H1 (cell line): ENCODE measurements at regions not wholly inside any gene's neighbourhood (a gene's known extent, or its start where the extent isn't known, plus 50 kb on each side); places are given as distances from the start of the nearest gene placed in this dataset.

Experiments
- CTCF ChIA-PET: fragments of 300-600 bp; sonication (Branson Sonifier 250); formaldehyde crosslinking; loops from one replicate; lab custom pipeline; 2021; ENCODE audit not compliant: partially characterized antibody; lab: Charles Lee
- POLR2A ChIA-PET: fragments of 300-600 bp; sonication (Branson Sonifier 250); formaldehyde crosslinking; loops from one replicate; lab custom pipeline; 2021; ENCODE audit warnings: inconsistent platforms; ENCODE audit not compliant: partially characterized antibody; lab: Charles Lee
- DNase-seq, 2 experiments: peaks; one replicate each; pipeline versions ENCODE4 v3.0.0 to v3.0.0-alpha.2; 2010 to 2022; ENCODE audit warnings: low spot score in 2 of 2, low read depth in 1 of 2, mixed read lengths in 1 of 2
- FAIRE-seq: peaks from 2 replicates; lab custom pipeline; 2011; peaks lifted over from hg19 to GRCh38; lab: Jason Lieb, UNC
- H2AFZ ChIP-seq: 2 replicates; pipeline ENCODE4 v1.8.1; 2012; ENCODE audit warnings: low read length, inconsistent platforms
- H2AK5ac ChIP-seq: 2 replicates; pipeline ENCODE4 v1.6.1; 2013; ENCODE audit warnings: low read depth, low read length
- H2BK120ac ChIP-seq: replicated peaks from 2 replicates; pipeline ENCODE3; 2013; ENCODE audit warnings: low read depth, low read length, inconsistent platforms
- H2BK12ac ChIP-seq: 2 replicates; pipeline ENCODE4 v1.6.1; 2013; ENCODE audit warnings: low read depth, low read length
- H2BK15ac ChIP-seq: 2 replicates; pipeline ENCODE4 v1.6.1; 2013; ENCODE audit warnings: low read length
- H2BK20ac ChIP-seq: 2 replicates; pipeline ENCODE4 v1.6.1; 2013; ENCODE audit warnings: low read length
- H2BK5ac ChIP-seq: 2 replicates; pipeline ENCODE4 v1.6.1; 2013; ENCODE audit warnings: low read depth, low read length
- H3K14ac ChIP-seq: 2 replicates; pipeline ENCODE4 v1.6.1; 2013; ENCODE audit warnings: inconsistent platforms; ENCODE audit not compliant: insufficient read length
- H3K18ac ChIP-seq: 2 replicates; pipeline ENCODE4 v1.6.1; 2013; ENCODE audit warnings: low read length; ENCODE audit errors: extremely low read depth
- H3K23ac ChIP-seq: 2 replicates; pipeline ENCODE4 v1.6.1; 2013; ENCODE audit warnings: inconsistent platforms; ENCODE audit not compliant: insufficient read length
- H3K23me2 ChIP-seq: 2 replicates; pipeline ENCODE4 v1.6.1; 2013; ENCODE audit warnings: low read depth, low read length
- H3K27ac ChIP-seq: 2 replicates; pipeline ENCODE4 v1.6.1; 2011; ENCODE audit warnings: low read depth, low read length, inconsistent platforms
- H3K27me3 ChIP-seq, 4 experiments: replicated peaks in 1 of 4; 1 replicate in 1 of 4; 2 replicates in 3 of 4; pipeline versions ENCODE4 v1.6.1 to v1.8.1; 2011 to 2013; ENCODE audit warnings: low read length in 3 of 4, mild to moderate bottlenecking in 3 of 4, inconsistent platforms in 2 of 4, mixed read lengths in 2 of 4, moderate library complexity in 1 of 4; ENCODE audit not compliant: control insufficient read depth in 3 of 4, insufficient read depth in 3 of 4; ENCODE audit errors: extremely low read depth in 1 of 4
- H3K36me3 ChIP-seq, 4 experiments: 2 replicates each; pipeline versions ENCODE4 v1.6.1 to v1.8.1; 2011 to 2013; ENCODE audit warnings: mild to moderate bottlenecking in 4 of 4, low read length in 3 of 4, moderate library complexity in 2 of 4, control low read depth in 1 of 4, inconsistent platforms in 1 of 4; ENCODE audit not compliant: insufficient read depth in 4 of 4, control insufficient read depth in 2 of 4
- H3K4ac ChIP-seq: replicated peaks from 2 replicates; pipeline ENCODE3; 2013; ENCODE audit warnings: low read length, low read depth, mixed read lengths, inconsistent platforms; ENCODE audit not compliant: insufficient read length
- H3K4me1 ChIP-seq, 4 experiments: replicated peaks in 1 of 4; 1 replicate in 1 of 4; 2 replicates in 3 of 4; pipeline versions ENCODE4 v1.6.1 to v1.8.1; 2011 to 2013; ENCODE audit warnings: low read length in 3 of 4, inconsistent platforms in 2 of 4, mixed read lengths in 1 of 4; ENCODE audit not compliant: insufficient read depth in 4 of 4, control insufficient read depth in 3 of 4
- H3K4me2 ChIP-seq, 2 experiments: 2 replicates each; pipeline versions ENCODE4 v1.6.1 to v1.8.1; 2011 to 2013; ENCODE audit warnings: low read depth in 2 of 2, low read length in 2 of 2, control low read depth in 1 of 2, inconsistent platforms in 1 of 2, mild to moderate bottlenecking in 1 of 2; ENCODE audit not compliant: insufficient read depth in 1 of 2
- H3K4me3 ChIP-seq, 4 experiments: fragments of 200-600, 300-600 bp in 1 of 4; sonication (generic), shearing (Covaris generic), sonication (Bioruptor Twin) in 1 of 4; 2 replicates each; pipeline versions ENCODE4 v1.5.1 to v1.8.1; 2011 to 2016; ENCODE audit warnings: low read length in 4 of 4, low read depth in 3 of 4, control low read depth in 2 of 4, inconsistent platforms in 2 of 4, mild to moderate bottlenecking in 2 of 4, mixed read lengths in 1 of 4, moderate library complexity in 1 of 4; ENCODE audit not compliant: insufficient read depth in 2 of 4; ENCODE audit errors: extremely low read depth in 1 of 4
- H3K56ac ChIP-seq: replicated peaks from 2 replicates; pipeline ENCODE3; 2013; ENCODE audit warnings: low read depth, mild to moderate bottlenecking, mixed read lengths, low read length, inconsistent platforms; ENCODE audit not compliant: insufficient read length
- H3K79me1 ChIP-seq: 2 replicates; pipeline ENCODE4 v1.6.1; 2013; ENCODE audit warnings: low read depth, low read length, control low read depth
- H3K79me2 ChIP-seq, 2 experiments: 2 replicates each; pipeline versions ENCODE4 v1.6.1 to v1.8.1; 2012 to 2013; ENCODE audit warnings: low read length in 2 of 2, mild to moderate bottlenecking in 2 of 2, inconsistent platforms in 1 of 2; ENCODE audit not compliant: insufficient read depth in 2 of 2, control insufficient read depth in 1 of 2
- H3K9ac ChIP-seq, 4 experiments: replicated peaks in 1 of 4; 1 replicate in 1 of 4; 2 replicates in 3 of 4; pipeline versions ENCODE4 v1.6.1 to v1.8.1; 2011 to 2013; ENCODE audit warnings: low read depth in 3 of 4, low read length in 3 of 4, control low read depth in 2 of 4, mild to moderate bottlenecking in 2 of 4, moderate library complexity in 2 of 4, inconsistent platforms in 1 of 4; ENCODE audit errors: extremely low read depth in 1 of 4
- H3K9me3 ChIP-seq, 2 experiments: 2 replicates each; pipeline versions ENCODE4 v1.6.1 to v1.8.1; 2012 to 2013; ENCODE audit warnings: mild to moderate bottlenecking in 2 of 2, moderate library complexity in 2 of 2, control low read depth in 1 of 2, inconsistent platforms in 1 of 2, low read depth in 1 of 2, low read length in 1 of 2, mixed read lengths in 1 of 2; ENCODE audit not compliant: insufficient read depth in 2 of 2
- H4K20me1 ChIP-seq, 2 experiments: replicated peaks in 1 of 2; 2 replicates each; pipeline versions ENCODE3 to v1.8.1; 2011 to 2013; ENCODE audit warnings: inconsistent platforms in 2 of 2, low read length in 2 of 2, mild to moderate bottlenecking in 1 of 2; ENCODE audit not compliant: insufficient read depth in 2 of 2, control insufficient read depth in 1 of 2
- H4K5ac ChIP-seq: 2 replicates; pipeline ENCODE4 v1.6.1; 2013; ENCODE audit warnings: low read length, low read depth, mixed read lengths, inconsistent platforms; ENCODE audit not compliant: insufficient read length
- H4K8ac ChIP-seq: 2 replicates; pipeline ENCODE4 v1.8.0; 2013; ENCODE audit warnings: mild to moderate bottlenecking, moderate library complexity, low read length, inconsistent platforms; ENCODE audit not compliant: insufficient read depth; ENCODE audit errors: extremely low read depth
- H4K91ac ChIP-seq: replicated peaks from 2 replicates; pipeline ENCODE3; 2013; ENCODE audit warnings: low read length, mixed read lengths, inconsistent platforms; ENCODE audit not compliant: insufficient read length
- BACH1 ChIP-seq: IDR thresholded peaks from 2 replicates; pipeline ENCODE4 v1.6.1; 2012; ENCODE audit warnings: low read length, improper control_type of control experiment
- CHD2 ChIP-seq: IDR thresholded peaks from 2 replicates; pipeline ENCODE4 v1.6.1; 2012; ENCODE audit warnings: low read length, improper control_type of control experiment
- CTCF ChIP-seq, 3 experiments: IDR thresholded peaks; 1 replicate in 2 of 3; 2 replicates in 1 of 3; pipeline versions ENCODE4 v1.5.1 to v1.6.1; 2011; ENCODE audit warnings: low read length in 3 of 3, mild to moderate bottlenecking in 3 of 3, inconsistent platforms in 2 of 3, low read depth in 1 of 3, moderate library complexity in 1 of 3; ENCODE audit not compliant: insufficient read depth in 1 of 3; ENCODE audit errors: control extremely low read depth in 1 of 3
- E2F6 ChIP-seq: IDR thresholded peaks from 2 replicates; pipeline ENCODE4 v1.6.1; 2012; ENCODE audit warnings: inconsistent platforms
- GABPA ChIP-seq: IDR thresholded peaks from 2 replicates; pipeline ENCODE4 v1.6.1; 2011; ENCODE audit warnings: mild to moderate bottlenecking, low read length, moderate library complexity, borderline replicate concordance; ENCODE audit not compliant: insufficient read depth
- KDM1A ChIP-seq: fragments of 200-600, 300-600 bp; sonication (generic); IDR thresholded peaks from 2 replicates; pipeline ENCODE4 v1.7.1; 2016; ENCODE audit warnings: mild to moderate bottlenecking, low read length, borderline replicate concordance
- NRF1 ChIP-seq: IDR thresholded peaks from 2 replicates; pipeline ENCODE4 v1.6.1; 2011; ENCODE audit warnings: mild to moderate bottlenecking, low read depth, low read length, improper control_type of control experiment
- POLR2A ChIP-seq, 2 experiments: IDR thresholded peaks; 1 replicate in 1 of 2; 2 replicates in 1 of 2; pipeline ENCODE4 v1.6.1; 2011; ENCODE audit warnings: low read depth in 2 of 2, low read length in 2 of 2, mild to moderate bottlenecking in 2 of 2; ENCODE audit errors: control extremely low read depth in 1 of 2
- POU5F1 ChIP-seq: IDR thresholded peaks from 2 replicates; pipeline ENCODE4 v1.6.1; 2011; ENCODE audit warnings: low read depth, mild to moderate bottlenecking, low read length, moderate library complexity
- RAD21 ChIP-seq, 2 experiments: IDR thresholded peaks in 1 of 2; conservative IDR thresholded peaks in 1 of 2; 2 replicates each; pipeline ENCODE4 v1.6.1; 2011; ENCODE audit warnings: low read depth in 2 of 2, low read length in 2 of 2, improper control_type of control experiment in 1 of 2, inconsistent platforms in 1 of 2, mild to moderate bottlenecking in 1 of 2, moderate library complexity in 1 of 2
- RBBP5 ChIP-seq: IDR thresholded peaks from 2 replicates; pipeline ENCODE4 v1.7.1; 2012; ENCODE audit warnings: low read depth, mild to moderate bottlenecking, inconsistent platforms, low read length, moderate library complexity, borderline replicate concordance
- SIRT6 ChIP-seq: IDR thresholded peaks from one replicate; pipeline ENCODE4 v1.7.1; 2012; ENCODE audit warnings: low read length, inconsistent platforms
- WGBS, 2 experiments: shearing (Covaris generic) in 1 of 2; methylation state at CpG; one replicate each; pipeline versions ENCODE4 v1.1.6 to v1.1.7; 2013 to 2015; ENCODE audit warnings: low lambda C conversion rate in 2 of 2, mixed read lengths in 2 of 2, inconsistent platforms in 1 of 2, low coverage in 1 of 2, missing lambda C conversion rate in 1 of 2; ENCODE audit not compliant: insufficient replicate concordance in 2 of 2, insufficient coverage in 1 of 2, insufficient read length in 1 of 2; ENCODE audit errors: extremely low coverage in 1 of 2, missing lambda C conversion rate in 1 of 2; 5-methylcytosine and 5-hydroxymethylcytosine counted together

- no peak overlapping the region for H2BK120ac ChIP-seq
- H3K4me3 ChIP-seq: no peak overlapping the region
- no peak overlapping the region for H2AK5ac ChIP-seq
- H3K27ac ChIP-seq: no peak overlapping the region
- POLR2A ChIA-PET: no interaction called here
- no peaks in the 10 kb centered on the region for H3K4me1 ChIP-seq
- no peak overlapping the region for H2BK15ac ChIP-seq
- H3K4me2 ChIP-seq: no peak overlapping the region
- no peak overlapping the region for H3K4ac ChIP-seq
- no peak overlapping the region for H3K9ac ChIP-seq
- no peaks in the 10 kb centered on the region for H4K20me1 ChIP-seq
- H3K79me2 ChIP-seq: no peaks in the 10 kb centered on the region
- H2BK5ac ChIP-seq: no peak overlapping the region
- no peak overlapping the region for H2BK12ac ChIP-seq
- TF ChIP-seq GABPA (no peak), POU5F1 (no peak), RBBP5 (no peak), KDM1A (no peak), E2F6 (no peak), BACH1 (no peak), CTCF (IDR thresholded peaks at IDR 0.05; ENCODE audit: control extremely low read depth in 1 of 3, insufficient read depth in 1 of 3, low read depth in 1 of 3, low read length in 3 of 3) (no peak), SIRT6 (no peak), RAD21 (IDR thresholded peaks at IDR 0.05 in 1 of 2, conservative IDR thresholded peaks at IDR 0.05 in 1 of 2; ENCODE audit: low read depth in 2 of 2, low read length in 2 of 2) (no peak), CHD2 (no peak), NRF1 (no peak), POLR2A (IDR thresholded peaks at IDR 0.05; ENCODE audit: control extremely low read depth in 1 of 2, low read depth in 2 of 2, low read length in 2 of 2) (no peak)
- TF ChIP-seq, all 59 proteins: peak for 0
- DNase-seq (no peak), FAIRE-seq (no peak)
- H2BK20ac ChIP-seq: no peak overlapping the region
- no peak overlapping the region for H4K8ac ChIP-seq
- no peak overlapping the region for H3K14ac ChIP-seq
- no peak overlapping the region for H3K56ac ChIP-seq
- H2AFZ ChIP-seq: no peak overlapping the region
- H3K23ac ChIP-seq: no peak overlapping the region
- H4K91ac ChIP-seq: no peak overlapping the region
- 98% methylated on average over 2 of the region's 2 CpGs; no CpG with 5 or more reads in 1 of the 2 experiments for WGBS, 2 experiments
- no peaks in the 10 kb centered on the region; a peak in 1 of 8 replicates for H3K36me3 ChIP-seq
- CTCF ChIA-PET: interaction anchor here (1.2 kb wide), 1 partner anchor 295 kb away, joined by 4 read pairs; no protein-coding TSS in a partner anchor
- H3K18ac ChIP-seq: no peak overlapping the region
- no peaks in the 10 kb centered on the region for H3K27me3 ChIP-seq
- H3K23me2 ChIP-seq: no peaks in the 10 kb centered on the region
- H3K9me3 ChIP-seq: peaks cover 0 to 7% of the 10 kb centered on the region in 2 experiments; a peak in 1 of 4 replicates
- H4K5ac ChIP-seq: no peak overlapping the region
- no peaks in the 10 kb centered on the region for H3K79me1 ChIP-seq
These were observed 1061.5 kb downstream of the TDRD15 start for GRCh38 chr2:22185251-22185650.
